H1 (cell line): ENCODE measurements at regions not wholly inside any gene's neighbourhood (a gene's known extent, or its start where the extent isn't known, plus 50 kb on each side); places are given as distances from the start of the nearest gene placed in this dataset.

Experiments used
- CTCF ChIA-PET: fragments of 300-600 bp; sonication (Branson Sonifier 250); formaldehyde crosslinking; loops from one replicate; lab custom pipeline; 2021; ENCODE audit not compliant: partially characterized antibody; lab: Charles Lee
- POLR2A ChIA-PET: fragments of 300-600 bp; sonication (Branson Sonifier 250); formaldehyde crosslinking; loops from one replicate; lab custom pipeline; 2021; ENCODE audit warnings: inconsistent platforms; ENCODE audit not compliant: partially characterized antibody; lab: Charles Lee
- DNase-seq, 2 experiments: peaks; one replicate each; pipeline versions ENCODE4 v3.0.0 to v3.0.0-alpha.2; 2010 to 2022; ENCODE audit warnings: low spot score in 2 of 2, low read depth in 1 of 2, mixed read lengths in 1 of 2
- FAIRE-seq: peaks from 2 replicates; lab custom pipeline; 2011; peaks lifted over from hg19 to GRCh38; lab: Jason Lieb, UNC
- H2AFZ ChIP-seq: 2 replicates; pipeline ENCODE4 v1.8.1; 2012; ENCODE audit warnings: low read length, inconsistent platforms
- H2AK5ac ChIP-seq: 2 replicates; pipeline ENCODE4 v1.6.1; 2013; ENCODE audit warnings: low read depth, low read length
- H2BK120ac ChIP-seq: replicated peaks from 2 replicates; pipeline ENCODE3; 2013; ENCODE audit warnings: low read depth, low read length, inconsistent platforms
- H2BK12ac ChIP-seq: 2 replicates; pipeline ENCODE4 v1.6.1; 2013; ENCODE audit warnings: low read depth, low read length
- H2BK15ac ChIP-seq: 2 replicates; pipeline ENCODE4 v1.6.1; 2013; ENCODE audit warnings: low read length
- H2BK20ac ChIP-seq: 2 replicates; pipeline ENCODE4 v1.6.1; 2013; ENCODE audit warnings: low read length
- H2BK5ac ChIP-seq: 2 replicates; pipeline ENCODE4 v1.6.1; 2013; ENCODE audit warnings: low read depth, low read length
- H3K14ac ChIP-seq: 2 replicates; pipeline ENCODE4 v1.6.1; 2013; ENCODE audit warnings: inconsistent platforms; ENCODE audit not compliant: insufficient read length
- H3K18ac ChIP-seq: 2 replicates; pipeline ENCODE4 v1.6.1; 2013; ENCODE audit warnings: low read length; ENCODE audit errors: extremely low read depth
- H3K23ac ChIP-seq: 2 replicates; pipeline ENCODE4 v1.6.1; 2013; ENCODE audit warnings: inconsistent platforms; ENCODE audit not compliant: insufficient read length
- H3K23me2 ChIP-seq: 2 replicates; pipeline ENCODE4 v1.6.1; 2013; ENCODE audit warnings: low read depth, low read length
- H3K27ac ChIP-seq: 2 replicates; pipeline ENCODE4 v1.6.1; 2011; ENCODE audit warnings: low read depth, low read length, inconsistent platforms
- H3K27me3 ChIP-seq, 4 experiments: replicated peaks in 1 of 4; 1 replicate in 1 of 4; 2 replicates in 3 of 4; pipeline versions ENCODE4 v1.6.1 to v1.8.1; 2011 to 2013; ENCODE audit warnings: low read length in 3 of 4, mild to moderate bottlenecking in 3 of 4, inconsistent platforms in 2 of 4, mixed read lengths in 2 of 4, moderate library complexity in 1 of 4; ENCODE audit not compliant: control insufficient read depth in 3 of 4, insufficient read depth in 3 of 4; ENCODE audit errors: extremely low read depth in 1 of 4
- H3K36me3 ChIP-seq, 4 experiments: 2 replicates each; pipeline versions ENCODE4 v1.6.1 to v1.8.1; 2011 to 2013; ENCODE audit warnings: mild to moderate bottlenecking in 4 of 4, low read length in 3 of 4, moderate library complexity in 2 of 4, control low read depth in 1 of 4, inconsistent platforms in 1 of 4; ENCODE audit not compliant: insufficient read depth in 4 of 4, control insufficient read depth in 2 of 4
- H3K4ac ChIP-seq: replicated peaks from 2 replicates; pipeline ENCODE3; 2013; ENCODE audit warnings: low read length, low read depth, mixed read lengths, inconsistent platforms; ENCODE audit not compliant: insufficient read length
- H3K4me1 ChIP-seq, 4 experiments: replicated peaks in 1 of 4; 1 replicate in 1 of 4; 2 replicates in 3 of 4; pipeline versions ENCODE4 v1.6.1 to v1.8.1; 2011 to 2013; ENCODE audit warnings: low read length in 3 of 4, inconsistent platforms in 2 of 4, mixed read lengths in 1 of 4; ENCODE audit not compliant: insufficient read depth in 4 of 4, control insufficient read depth in 3 of 4
- H3K4me2 ChIP-seq, 2 experiments: 2 replicates each; pipeline versions ENCODE4 v1.6.1 to v1.8.1; 2011 to 2013; ENCODE audit warnings: low read depth in 2 of 2, low read length in 2 of 2, control low read depth in 1 of 2, inconsistent platforms in 1 of 2, mild to moderate bottlenecking in 1 of 2; ENCODE audit not compliant: insufficient read depth in 1 of 2
- H3K4me3 ChIP-seq, 4 experiments: fragments of 200-600, 300-600 bp in 1 of 4; sonication (generic), shearing (Covaris generic), sonication (Bioruptor Twin) in 1 of 4; 2 replicates each; pipeline versions ENCODE4 v1.5.1 to v1.8.1; 2011 to 2016; ENCODE audit warnings: low read length in 4 of 4, low read depth in 3 of 4, control low read depth in 2 of 4, inconsistent platforms in 2 of 4, mild to moderate bottlenecking in 2 of 4, mixed read lengths in 1 of 4, moderate library complexity in 1 of 4; ENCODE audit not compliant: insufficient read depth in 2 of 4; ENCODE audit errors: extremely low read depth in 1 of 4
- H3K56ac ChIP-seq: replicated peaks from 2 replicates; pipeline ENCODE3; 2013; ENCODE audit warnings: low read depth, mild to moderate bottlenecking, mixed read lengths, low read length, inconsistent platforms; ENCODE audit not compliant: insufficient read length
- H3K79me1 ChIP-seq: 2 replicates; pipeline ENCODE4 v1.6.1; 2013; ENCODE audit warnings: low read depth, low read length, control low read depth
- H3K79me2 ChIP-seq, 2 experiments: 2 replicates each; pipeline versions ENCODE4 v1.6.1 to v1.8.1; 2012 to 2013; ENCODE audit warnings: low read length in 2 of 2, mild to moderate bottlenecking in 2 of 2, inconsistent platforms in 1 of 2; ENCODE audit not compliant: insufficient read depth in 2 of 2, control insufficient read depth in 1 of 2
- H3K9ac ChIP-seq, 4 experiments: replicated peaks in 1 of 4; 1 replicate in 1 of 4; 2 replicates in 3 of 4; pipeline versions ENCODE4 v1.6.1 to v1.8.1; 2011 to 2013; ENCODE audit warnings: low read depth in 3 of 4, low read length in 3 of 4, control low read depth in 2 of 4, mild to moderate bottlenecking in 2 of 4, moderate library complexity in 2 of 4, inconsistent platforms in 1 of 4; ENCODE audit errors: extremely low read depth in 1 of 4
- H3K9me3 ChIP-seq, 2 experiments: 2 replicates each; pipeline versions ENCODE4 v1.6.1 to v1.8.1; 2012 to 2013; ENCODE audit warnings: mild to moderate bottlenecking in 2 of 2, moderate library complexity in 2 of 2, control low read depth in 1 of 2, inconsistent platforms in 1 of 2, low read depth in 1 of 2, low read length in 1 of 2, mixed read lengths in 1 of 2; ENCODE audit not compliant: insufficient read depth in 2 of 2
- H4K20me1 ChIP-seq, 2 experiments: replicated peaks in 1 of 2; 2 replicates each; pipeline versions ENCODE3 to v1.8.1; 2011 to 2013; ENCODE audit warnings: inconsistent platforms in 2 of 2, low read length in 2 of 2, mild to moderate bottlenecking in 1 of 2; ENCODE audit not compliant: insufficient read depth in 2 of 2, control insufficient read depth in 1 of 2
- H4K5ac ChIP-seq: 2 replicates; pipeline ENCODE4 v1.6.1; 2013; ENCODE audit warnings: low read length, low read depth, mixed read lengths, inconsistent platforms; ENCODE audit not compliant: insufficient read length
- H4K8ac ChIP-seq: 2 replicates; pipeline ENCODE4 v1.8.0; 2013; ENCODE audit warnings: mild to moderate bottlenecking, moderate library complexity, low read length, inconsistent platforms; ENCODE audit not compliant: insufficient read depth; ENCODE audit errors: extremely low read depth
- H4K91ac ChIP-seq: replicated peaks from 2 replicates; pipeline ENCODE3; 2013; ENCODE audit warnings: low read length, mixed read lengths, inconsistent platforms; ENCODE audit not compliant: insufficient read length
- BACH1 ChIP-seq: IDR thresholded peaks from 2 replicates; pipeline ENCODE4 v1.6.1; 2012; ENCODE audit warnings: low read length, improper control_type of control experiment
- CBX5 ChIP-seq: fragments of 300-800, 300-1000 bp; sonication (generic); IDR thresholded peaks from 2 replicates; pipeline ENCODE4 v1.7.1; 2016; ENCODE audit warnings: antibody characterized with exemption, low read length, low read depth
- CHD1 ChIP-seq: IDR thresholded peaks from 2 replicates; pipeline ENCODE4 v1.6.1; 2012; ENCODE audit warnings: low read depth, low read length, improper control_type of control experiment
- HDAC2 ChIP-seq, 2 experiments: fragments of 300-600 bp in 1 of 2; sonication (generic) in 1 of 2; IDR thresholded peaks; 2 replicates each; pipeline ENCODE4 v1.6.1; 2011 to 2012; ENCODE audit warnings: low read depth in 2 of 2, low read length in 2 of 2, mild to moderate bottlenecking in 2 of 2, moderate library complexity in 2 of 2, borderline replicate concordance in 1 of 2, inconsistent platforms in 1 of 2
- JUND ChIP-seq: IDR thresholded peaks from 2 replicates; pipeline ENCODE4 v1.6.1; 2011; ENCODE audit warnings: mild to moderate bottlenecking, improper control_type of control experiment, low read length
- POLR2A ChIP-seq, 2 experiments: IDR thresholded peaks; 1 replicate in 1 of 2; 2 replicates in 1 of 2; pipeline ENCODE4 v1.6.1; 2011; ENCODE audit warnings: low read depth in 2 of 2, low read length in 2 of 2, mild to moderate bottlenecking in 2 of 2; ENCODE audit errors: control extremely low read depth in 1 of 2
- POLR2AphosphoS5 ChIP-seq: IDR thresholded peaks from 2 replicates; pipeline ENCODE4 v1.6.1; 2011; ENCODE audit warnings: low read depth, low read length
- RAD21 ChIP-seq, 2 experiments: IDR thresholded peaks in 1 of 2; conservative IDR thresholded peaks in 1 of 2; 2 replicates each; pipeline ENCODE4 v1.6.1; 2011; ENCODE audit warnings: low read depth in 2 of 2, low read length in 2 of 2, improper control_type of control experiment in 1 of 2, inconsistent platforms in 1 of 2, mild to moderate bottlenecking in 1 of 2, moderate library complexity in 1 of 2
- RXRA ChIP-seq: IDR thresholded peaks from 2 replicates; pipeline ENCODE4 v1.6.1; 2011; ENCODE audit warnings: low read depth, mild to moderate bottlenecking, low read length, moderate library complexity; ENCODE audit not compliant: insufficient read depth
- SIRT6 ChIP-seq: IDR thresholded peaks from one replicate; pipeline ENCODE4 v1.7.1; 2012; ENCODE audit warnings: low read length, inconsistent platforms
- SIX5 ChIP-seq: IDR thresholded peaks from 2 replicates; pipeline ENCODE4 v1.6.1; 2011; ENCODE audit warnings: mild to moderate bottlenecking, low read depth, low read length
- TAF1 ChIP-seq: IDR thresholded peaks from 2 replicates; pipeline ENCODE4 v1.6.1; 2011; ENCODE audit warnings: mild to moderate bottlenecking, low read depth, low read length
- TAF7 ChIP-seq: optimal IDR thresholded peaks from 2 replicates; pipeline ENCODE3; 2011; ENCODE audit warnings: low read depth, mild to moderate bottlenecking, inconsistent platforms, low read length, moderate library complexity, borderline replicate concordance
- ZNF274 ChIP-seq: IDR thresholded peaks from 2 replicates; pipeline ENCODE4 v1.7.0; 2012; ENCODE audit warnings: low read length, borderline replicate concordance; ENCODE audit errors: extremely low read depth
- whole genome bisulfite sequencing, 2 experiments: shearing (Covaris generic) in 1 of 2; methylation state at CpG; one replicate each; pipeline versions ENCODE4 v1.1.6 to v1.1.7; 2013 to 2015; ENCODE audit warnings: low lambda C conversion rate in 2 of 2, mixed read lengths in 2 of 2, inconsistent platforms in 1 of 2, low coverage in 1 of 2, missing lambda C conversion rate in 1 of 2; ENCODE audit not compliant: insufficient replicate concordance in 2 of 2, insufficient coverage in 1 of 2, insufficient read length in 1 of 2; ENCODE audit errors: extremely low coverage in 1 of 2, missing lambda C conversion rate in 1 of 2; 5-methylcytosine and 5-hydroxymethylcytosine counted together

GRCh38 chr4:99710681-99711345 lies 53.2 kb upstream of the C4orf54 start:
- no peak overlapping the region for H2AK5ac ChIP-seq
- 100% methylated on average over 1 of the region's 1 CpG; no CpG with 5 or more reads in 1 of the 2 experiments for WGBS, 2 experiments
- no peak overlapping the region for H3K27ac ChIP-seq
- no peak overlapping the region for H3K18ac ChIP-seq
- no peak overlapping the region for H4K5ac ChIP-seq
- TF ChIP-seq POLR2AphosphoS5 = no peak
- no peak for TF ChIP-seq POLR2A (IDR thresholded peaks at IDR 0.05; ENCODE audit: control extremely low read depth in 1 of 2, low read depth in 2 of 2, low read length in 2 of 2)
- TF ChIP-seq JUND = no peak
- no peak for TF ChIP-seq TAF1
- TF ChIP-seq BACH1 = no peak
- no peak for TF ChIP-seq ZNF274
- TF ChIP-seq TAF7 = no peak
- no peak for TF ChIP-seq SIRT6
- TF ChIP-seq CBX5 = no peak
- TF ChIP-seq CHD1 = no peak
- TF ChIP-seq HDAC2 (IDR thresholded peaks at IDR 0.05; ENCODE audit: borderline replicate concordance in 1 of 2, low read depth in 2 of 2, low read length in 2 of 2) = no peak
- TF ChIP-seq RAD21 (IDR thresholded peaks at IDR 0.05 in 1 of 2, conservative IDR thresholded peaks at IDR 0.05 in 1 of 2; ENCODE audit: low read depth in 2 of 2, low read length in 2 of 2) = no peak
- TF ChIP-seq SIX5 = no peak
- TF ChIP-seq RXRA = no peak
- H3K4me2 ChIP-seq = no peak overlapping the region
- no peak overlapping the region for H4K91ac ChIP-seq
- H3K27me3 ChIP-seq = no peaks in the 10 kb centered on the region
- H3K4me3 ChIP-seq = no peak overlapping the region
- no peak overlapping the region for H2BK15ac ChIP-seq
- H3K14ac ChIP-seq = no peak overlapping the region
- H3K9ac ChIP-seq = no peak overlapping the region
- no peaks in the 10 kb centered on the region for H3K79me2 ChIP-seq
- FAIRE-seq = no peak
- no peak overlapping the region for H2BK5ac ChIP-seq
- no peak overlapping the region for H3K23ac ChIP-seq
- H3K56ac ChIP-seq = no peak overlapping the region
- no peaks in the 10 kb centered on the region for H3K36me3 ChIP-seq
- H4K8ac ChIP-seq = no peak overlapping the region
- no peak overlapping the region for H2BK12ac ChIP-seq
- H3K23me2 ChIP-seq = no peaks in the 10 kb centered on the region; the same call in 1 of the 2 replicates
- H2BK20ac ChIP-seq = no peak overlapping the region
- no peak overlapping the region for H3K4ac ChIP-seq
- no peaks in the 10 kb centered on the region for H4K20me1 ChIP-seq
- no peak overlapping the region for H2BK120ac ChIP-seq
- H2AFZ ChIP-seq = no peak overlapping the region
- ChIA-PET CTCF (interaction anchor here (0.6 to 2.5 kb wide), 9 partner anchors 11 to 441 kb away, joined by 3 to 9 read pairs (median 5); no protein-coding TSS in a partner anchor), POLR2A (no interaction called here)
- no peak for DNase-seq
- H3K9me3 ChIP-seq = no peaks in the 10 kb centered on the region
- no peaks in the 10 kb centered on the region for H3K4me1 ChIP-seq
- no peaks in the 10 kb centered on the region for H3K79me1 ChIP-seq
